GM23248 (cell line): ENCODE measurements at regions not wholly inside any gene's neighbourhood (a gene's known extent, or its start where the extent isn't known, plus 50 kb on each side); places are given as distances from the start of the nearest gene placed in this dataset.

ENCODE experiments used
- EZH2 ChIP-seq: fragments of 200-600 bp; sonication (generic); IDR thresholded peaks from 2 replicates; pipeline ENCODE4 v1.6.1; 2018; ENCODE audit warnings: antibody characterized with exemption, mild to moderate bottlenecking; ENCODE audit not compliant: insufficient read depth, poor library complexity, severe bottlenecking
- EZH2phosphoT487 ChIP-seq: fragments of 200-600 bp; sonication (generic); IDR thresholded peaks from 2 replicates; pipeline ENCODE4 v1.6.1; 2018; ENCODE audit warnings: antibody characterized with exemption, moderate library complexity, mild to moderate bottlenecking, low read depth; ENCODE audit not compliant: insufficient read depth

DNA sequence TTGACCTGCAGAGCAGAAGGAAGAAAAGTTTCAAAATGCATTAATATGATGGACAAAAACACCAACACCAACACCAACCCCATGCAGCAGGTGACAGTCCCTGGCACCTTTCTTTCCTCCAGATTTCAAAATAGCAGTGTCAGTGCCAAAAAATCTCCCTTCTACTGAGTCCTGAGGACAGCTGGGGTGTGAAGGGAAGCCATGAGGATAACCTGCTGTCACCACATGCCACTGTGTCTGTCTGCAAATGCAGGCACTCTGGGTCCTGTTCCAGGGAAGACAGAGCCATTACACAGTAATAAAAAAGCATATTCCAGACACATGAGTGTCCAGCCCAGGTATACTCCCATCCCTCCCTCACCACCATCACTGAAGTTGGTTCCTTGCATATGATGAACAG lies 187.5 kb downstream of the BMP15 start:
- TF ChIP-seq EZH2 (no peak), EZH2phosphoT487 (no peak)
